ENCODE measurements at regions not wholly inside any gene's neighbourhood (a gene's known extent, or its start where the extent isn't known, plus 50 kb on each side); places are given as distances from the start of the nearest gene placed in this dataset.
"Not testable (repeated sequence)": the region's sequence is repeated elsewhere in the genome, so short reads cannot be mapped to it uniquely, and the experiment has no call there.

GRCh38 chr16:31641279-31641678 lies 113.6 kb downstream of the AHSP start:
- ChIA-PET POLR2A (ENCODE audit: low non-redundant PET) (no interaction called here), CTCF (no interaction called here)
- DNase-seq (ENCODE audit: low spot score), result no peak
- no peaks in the 10 kb centered on the region for H3K4me1 ChIP-seq (ENCODE audit: insufficient read depth, low read length, poor library complexity, severe bottlenecking)
- no peak overlapping the region for H3K27ac ChIP-seq (ENCODE audit: low read depth, low read length, poor library complexity, severe bottlenecking)
- no peak for TF ChIP-seq EZH2 (IDR thresholded peaks at IDR 0.05; ENCODE audit: borderline replicate concordance, low read depth, low read length, poor library complexity, severe bottlenecking)
- TF ChIP-seq, protein P1, sequence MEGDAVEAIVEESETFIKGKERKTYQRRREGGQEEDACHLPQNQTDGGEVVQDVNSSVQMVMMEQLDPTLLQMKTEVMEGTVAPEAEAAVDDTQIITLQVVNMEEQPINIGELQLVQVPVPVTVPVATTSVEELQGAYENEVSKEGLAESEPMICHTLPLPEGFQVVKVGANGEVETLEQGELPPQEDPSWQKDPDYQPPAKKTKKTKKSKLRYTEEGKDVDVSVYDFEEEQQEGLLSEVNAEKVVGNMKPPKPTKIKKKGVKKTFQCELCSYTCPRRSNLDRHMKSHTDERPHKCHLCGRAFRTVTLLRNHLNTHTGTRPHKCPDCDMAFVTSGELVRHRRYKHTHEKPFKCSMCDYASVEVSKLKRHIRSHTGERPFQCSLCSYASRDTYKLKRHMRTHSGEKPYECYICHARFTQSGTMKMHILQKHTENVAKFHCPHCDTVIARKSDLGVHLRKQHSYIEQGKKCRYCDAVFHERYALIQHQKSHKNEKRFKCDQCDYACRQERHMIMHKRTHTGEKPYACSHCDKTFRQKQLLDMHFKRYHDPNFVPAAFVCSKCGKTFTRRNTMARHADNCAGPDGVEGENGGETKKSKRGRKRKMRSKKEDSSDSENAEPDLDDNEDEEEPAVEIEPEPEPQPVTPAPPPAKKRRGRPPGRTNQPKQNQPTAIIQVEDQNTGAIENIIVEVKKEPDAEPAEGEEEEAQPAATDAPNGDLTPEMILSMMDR (conservative IDR thresholded peaks at IDR 0.05; ENCODE audit: low read depth, low read length), result no peak
- no peaks in the 10 kb centered on the region for H3K27me3 ChIP-seq (replicated peaks; ENCODE audit: insufficient read depth, low read depth, low read length, poor library complexity)
- BruUV-seq (replicated peaks), result no TSS peak
- H3K4me3 ChIP-seq (ENCODE audit: low read depth, low read length, poor library complexity, severe bottlenecking), result no peak overlapping the region
- H3K36me3 ChIP-seq (ENCODE audit: insufficient read depth, low read length, poor library complexity, severe bottlenecking), result no peaks in the 10 kb centered on the region
- H3K9me3 ChIP-seq (ENCODE audit: low read depth, low read length, poor library complexity, severe bottlenecking), result no peaks in the 10 kb centered on the region
- intact Hi-C loops (cut with micrococcal nuclease; ENCODE audit: unreplicated experiment), result no loop called here

GRCh38 chr16:31655674-31656073 lies 128.0 kb downstream of the AHSP start:
- CTCF ChIA-PET; intact Hi-C loops (cut with micrococcal nuclease; ENCODE audit: unreplicated experiment): not testable (repeated sequence)

DNA sequence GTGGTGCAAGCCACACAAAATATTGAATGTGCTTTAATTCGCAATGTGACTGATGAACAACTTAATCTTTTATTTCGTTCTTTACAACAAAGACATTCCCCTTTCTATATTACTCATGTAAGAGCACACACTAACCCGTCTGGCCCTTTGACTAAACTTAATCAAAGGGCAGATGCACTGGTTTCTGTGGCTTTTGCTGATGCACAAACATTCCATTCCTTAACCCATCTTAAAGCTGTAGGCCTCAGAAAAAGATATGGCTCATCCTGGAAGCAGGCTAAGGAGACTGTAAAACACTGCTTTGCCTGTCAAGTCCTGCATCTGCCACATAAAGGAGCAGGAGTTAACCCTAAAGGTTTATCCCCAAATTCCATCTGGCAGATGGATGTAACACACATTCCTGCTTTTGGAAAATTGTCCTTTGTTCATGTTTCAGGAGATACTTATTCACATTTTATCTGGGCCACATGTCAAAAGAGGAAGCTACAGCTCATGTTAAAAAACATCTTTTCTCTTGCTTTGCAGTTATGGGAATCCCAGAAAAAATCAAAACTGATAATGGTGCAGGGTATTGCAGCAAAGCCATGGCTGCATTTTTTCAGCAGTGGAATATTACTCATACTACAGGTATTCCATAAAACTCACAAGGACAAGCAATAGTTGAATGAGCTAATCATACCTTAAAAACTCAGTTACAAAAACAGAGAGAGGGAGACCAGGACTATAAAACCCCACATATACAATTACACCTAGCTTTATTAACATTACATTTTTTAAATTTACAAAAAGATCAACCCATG lies 137.2 kb downstream of the AHSP start:
- TF ChIP-seq EZH2 (IDR thresholded peaks at IDR 0.05; ENCODE audit: borderline replicate concordance, low read depth, low read length, poor library complexity, severe bottlenecking), result no peak
- TF ChIP-seq, protein P1 (conservative IDR thresholded peaks at IDR 0.05; ENCODE audit: low read depth, low read length), result no peak
- intact Hi-C loops (cut with micrococcal nuclease; ENCODE audit: unreplicated experiment), result no loop called here
- no peak for DNase-seq (ENCODE audit: low spot score)
- CTCF ChIA-PET, result no interaction called here
- H3K4me1 ChIP-seq (ENCODE audit: insufficient read depth, low read length, poor library complexity, severe bottlenecking), result no peaks in the 10 kb centered on the region
- peaks cover 22% of the 10 kb centered on the region for H3K27me3 ChIP-seq (replicated peaks; ENCODE audit: insufficient read depth, low read depth, low read length, poor library complexity)
- no peaks in the 10 kb centered on the region for H3K9me3 ChIP-seq (ENCODE audit: low read depth, low read length, poor library complexity, severe bottlenecking)
- no peak overlapping the region for H3K27ac ChIP-seq (ENCODE audit: low read depth, low read length, poor library complexity, severe bottlenecking)
- POLR2A ChIA-PET (ENCODE audit: low non-redundant PET), result no interaction called here
- BruUV-seq (replicated peaks), result no TSS peak
- no peaks in the 10 kb centered on the region for H3K36me3 ChIP-seq (ENCODE audit: insufficient read depth, low read length, poor library complexity, severe bottlenecking)
- H3K4me3 ChIP-seq (ENCODE audit: low read depth, low read length, poor library complexity, severe bottlenecking), result no peak overlapping the region

More at GRCh38 chr16:31655674-31656073, 128.0 kb downstream of the AHSP start:
- H3K9me3 ChIP-seq (ENCODE audit: low read depth, low read length, poor library complexity, severe bottlenecking); H3K27ac ChIP-seq (ENCODE audit: low read depth, low read length, poor library complexity, severe bottlenecking); BruUV-seq (replicated peaks); H3K36me3 ChIP-seq (ENCODE audit: insufficient read depth, low read length, poor library complexity, severe bottlenecking); POLR2A ChIA-PET (ENCODE audit: low non-redundant PET); H3K4me1 ChIP-seq (ENCODE audit: insufficient read depth, low read length, poor library complexity, severe bottlenecking); H3K4me3 ChIP-seq (ENCODE audit: low read depth, low read length, poor library complexity, severe bottlenecking); H3K27me3 ChIP-seq (replicated peaks; ENCODE audit: insufficient read depth, low read depth, low read length, poor library complexity); DNase-seq (ENCODE audit: low spot score): not testable (repeated sequence)

DNA sequence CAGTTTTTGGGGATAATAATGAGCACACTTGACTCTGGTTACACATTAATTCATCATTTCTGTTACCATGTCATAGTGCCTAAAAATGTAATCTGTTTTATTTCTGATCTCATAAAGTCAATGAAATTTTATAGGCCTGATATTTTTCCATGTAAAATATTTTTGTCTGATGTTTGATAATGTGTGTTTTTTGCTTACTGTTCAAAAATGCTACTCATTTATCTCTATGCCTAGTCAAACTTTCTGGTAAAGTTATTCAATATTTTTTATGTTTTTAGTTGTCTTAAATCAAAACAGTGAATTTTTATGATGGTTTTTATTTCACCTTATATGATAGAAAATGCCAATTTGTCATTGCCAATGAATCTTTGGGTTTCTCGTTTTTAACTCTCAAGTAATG lies 147.0 kb downstream of the AHSP start:
- H3K27ac ChIP-seq (ENCODE audit: low read depth, low read length, poor library complexity, severe bottlenecking), result no peak overlapping the region
- TF ChIP-seq EZH2 (IDR thresholded peaks at IDR 0.05; ENCODE audit: borderline replicate concordance, low read depth, low read length, poor library complexity, severe bottlenecking), result no peak
- TF ChIP-seq, protein P1 (conservative IDR thresholded peaks at IDR 0.05; ENCODE audit: low read depth, low read length), result no peak
- no TSS peak for BruUV-seq (replicated peaks)
- H3K27me3 ChIP-seq (replicated peaks; ENCODE audit: insufficient read depth, low read depth, low read length, poor library complexity), result no peaks in the 10 kb centered on the region
- intact Hi-C loops (cut with micrococcal nuclease; ENCODE audit: unreplicated experiment), result no loop called here
- CTCF ChIA-PET, result no interaction called here
- no peaks in the 10 kb centered on the region for H3K9me3 ChIP-seq (ENCODE audit: low read depth, low read length, poor library complexity, severe bottlenecking)
- no peak for DNase-seq (ENCODE audit: low spot score)
- no peak overlapping the region for H3K4me3 ChIP-seq (ENCODE audit: low read depth, low read length, poor library complexity, severe bottlenecking)
- POLR2A ChIA-PET (ENCODE audit: low non-redundant PET), result no interaction called here
- H3K4me1 ChIP-seq (ENCODE audit: insufficient read depth, low read length, poor library complexity, severe bottlenecking), result peaks cover 14% of the 10 kb centered on the region
- H3K36me3 ChIP-seq (ENCODE audit: insufficient read depth, low read length, poor library complexity, severe bottlenecking), result no peaks in the 10 kb centered on the region

Measured in A673 (cell line).